Embryonic facial prominence (tissue), 1 donor: ENCODE measurements at regions not wholly inside any gene's neighbourhood (a gene's known extent, or its start where the extent isn't known, plus 50 kb on each side); places are given as distances from the start of the nearest gene placed in this dataset.

Experiments used
- DNase-seq: peaks from one replicate; pipeline ENCODE4 v3.0.0-alpha.2; 2016; ENCODE audit errors: extremely low spot score

DNA sequence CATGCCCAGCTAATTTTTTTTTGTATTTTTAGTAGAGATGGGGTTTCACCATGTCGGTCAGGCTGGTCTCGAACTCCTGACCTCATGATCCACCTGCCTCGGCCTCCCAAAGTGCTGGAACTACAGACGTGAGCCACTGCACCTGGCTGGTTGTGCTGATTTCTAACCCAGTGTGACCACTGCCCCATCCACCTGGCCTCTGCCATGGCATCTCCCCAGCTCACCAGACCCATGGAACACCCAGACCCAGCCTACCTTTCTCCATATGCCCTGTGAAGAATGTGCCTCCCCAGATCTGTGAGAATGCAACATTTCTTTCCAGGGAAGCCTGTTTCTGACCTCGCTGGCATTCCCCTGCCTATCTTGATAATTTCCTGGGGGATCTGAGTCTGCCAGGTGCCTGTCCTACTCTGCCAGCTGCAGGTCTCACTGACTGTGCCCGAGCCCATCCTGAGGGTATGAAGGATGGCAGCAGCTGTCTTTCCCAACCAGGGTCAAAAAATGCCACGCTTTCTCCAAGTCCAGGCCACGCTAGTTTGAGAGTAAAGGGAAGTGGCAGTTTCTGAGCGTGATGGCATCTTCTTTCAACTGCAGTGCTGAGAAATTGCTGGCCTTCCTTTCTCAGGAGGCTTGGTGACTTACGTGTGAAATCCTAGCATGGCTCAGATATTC, 324.4 kb upstream of the ZNF32 start:
- DNase-seq: no peak

DNA sequence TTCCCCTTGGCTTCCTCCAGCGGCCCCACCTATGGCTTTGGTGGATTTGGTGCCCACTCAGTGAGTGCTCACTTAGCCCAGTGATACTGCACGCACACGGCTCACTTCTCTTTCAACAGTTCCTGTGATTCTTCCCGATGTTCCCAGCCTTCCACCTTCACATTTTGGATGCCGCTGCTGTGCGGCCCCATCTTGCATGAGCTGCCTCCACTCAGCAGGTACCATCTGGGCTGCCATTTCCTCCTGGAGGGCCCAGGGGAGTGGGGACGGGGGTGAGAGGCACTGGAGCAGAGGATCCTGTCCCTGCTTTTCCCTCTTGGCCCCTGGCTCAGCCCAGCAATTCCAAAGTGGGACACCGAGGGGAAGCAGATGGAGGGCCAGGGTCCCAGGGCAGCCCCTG, 323.3 kb upstream of the ZNF32 start:
- no peak for DNase-seq

GRCh38 chr10:43971306-43971705, 322.6 kb upstream of the ZNF32 start:
- no peak for DNase-seq

DNA sequence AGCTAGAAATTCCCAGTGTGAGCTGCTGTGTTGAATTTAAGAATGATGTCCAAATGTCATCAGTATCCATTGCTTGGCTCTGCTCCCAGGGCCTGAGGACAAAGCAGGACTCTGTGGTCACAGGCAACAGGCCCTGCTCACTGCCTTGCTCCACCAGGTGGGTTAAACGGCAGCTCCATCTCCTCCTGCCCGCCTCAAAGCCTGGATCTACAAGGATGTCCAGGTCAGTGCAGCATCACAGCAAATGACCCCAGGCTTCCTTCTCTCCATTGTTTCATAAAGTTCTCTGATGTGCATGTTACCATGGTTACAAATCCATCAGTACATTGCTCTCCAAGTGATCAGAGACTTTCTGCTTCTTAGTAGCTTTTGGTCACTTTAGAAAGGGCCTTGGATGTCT, 322.0 kb upstream of the ZNF32 start:
- DNase-seq: no peak

- no peak for DNase-seq
These were observed 321.5 kb upstream of the ZNF32 start for GRCh38 chr10:43970018-43970698.

DNA sequence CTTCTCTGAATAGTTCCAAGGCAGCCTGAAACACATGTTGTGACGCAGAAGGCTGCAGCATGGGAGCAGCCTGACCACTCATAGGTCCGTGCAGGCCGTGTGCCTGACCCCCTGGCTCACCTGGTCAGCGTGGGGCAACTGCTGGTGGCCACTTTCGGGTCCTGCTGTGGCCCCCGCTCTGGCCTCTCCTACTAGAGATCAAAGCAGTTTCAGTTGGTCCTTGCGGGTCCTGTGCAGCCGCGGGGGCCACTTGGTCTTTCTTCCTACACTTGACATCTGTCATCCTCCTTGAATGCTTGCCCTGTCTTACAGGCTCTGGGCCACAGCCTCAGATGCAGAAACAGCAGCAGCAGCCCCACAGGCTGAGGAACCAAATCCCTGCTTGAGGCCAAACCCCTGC, 320.8 kb upstream of the ZNF32 start:
- DNase-seq: no peak

GRCh38 chr10:43968961-43969360, 320.3 kb upstream of the ZNF32 start:
- DNase-seq: no peak

DNA sequence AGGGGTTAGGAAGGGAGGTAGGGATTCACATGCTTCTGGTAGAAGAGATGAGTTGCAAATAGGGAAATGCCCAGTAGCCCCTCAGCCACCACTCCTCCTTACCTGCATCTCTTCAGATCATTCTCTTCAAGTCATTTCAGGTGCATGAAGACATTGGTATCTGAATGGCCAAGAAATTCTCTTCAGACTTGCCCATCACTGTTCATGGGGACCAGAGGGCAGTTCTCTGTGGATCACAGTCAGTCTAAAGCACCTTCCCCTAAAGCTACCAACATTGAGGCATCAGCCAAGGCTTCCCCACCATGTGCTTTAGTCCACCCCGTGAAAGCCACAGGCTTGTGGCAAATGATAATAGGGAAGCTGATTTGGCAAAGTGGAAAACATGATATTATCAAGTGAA, 319.4 kb upstream of the ZNF32 start:
- no peak for DNase-seq

- no peak for DNase-seq
These were observed 317.9 kb upstream of the ZNF32 start for GRCh38 chr10:43966571-43966965.

- no peak for DNase-seq
These were observed 317.4 kb upstream of the ZNF32 start for GRCh38 chr10:43965918-43966570.

GRCh38 chr10:43965033-43965917, 316.6 kb upstream of the ZNF32 start:
- DNase-seq: no peak

GRCh38 chr10:43964486-43964885, 315.8 kb upstream of the ZNF32 start:
- DNase-seq: no peak

DNA sequence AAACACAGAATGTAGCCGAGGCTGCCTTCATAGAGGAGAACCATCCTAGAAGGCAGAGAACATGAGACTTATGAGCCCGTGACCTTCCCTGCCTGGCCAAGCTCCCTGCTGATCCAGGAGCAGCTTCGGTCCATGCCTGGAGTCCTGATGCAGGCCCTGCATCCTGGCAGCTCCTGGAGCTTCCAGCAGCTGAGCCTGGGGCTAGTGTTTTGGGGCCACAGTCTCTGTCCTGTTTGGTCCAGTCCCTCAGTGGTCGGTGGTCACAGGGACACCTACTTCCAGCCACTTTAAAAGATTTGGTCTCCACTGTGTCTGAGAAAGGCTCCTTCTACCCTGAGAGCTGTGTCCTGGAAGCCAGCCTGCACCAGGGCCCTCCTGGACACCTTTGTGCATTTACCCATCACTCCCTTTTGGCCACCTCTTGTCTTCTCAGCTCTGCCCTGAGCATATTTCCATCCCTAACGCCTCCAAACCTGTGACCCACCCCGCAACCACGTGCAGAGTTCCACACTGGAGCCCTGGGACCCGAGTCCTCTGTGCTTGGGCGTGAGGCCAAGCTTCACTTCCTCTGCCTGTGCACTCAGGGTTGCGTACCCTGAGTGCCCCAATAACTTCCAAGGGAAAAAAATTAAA, 315.2 kb upstream of the ZNF32 start:
- DNase-seq: no peak

DNA sequence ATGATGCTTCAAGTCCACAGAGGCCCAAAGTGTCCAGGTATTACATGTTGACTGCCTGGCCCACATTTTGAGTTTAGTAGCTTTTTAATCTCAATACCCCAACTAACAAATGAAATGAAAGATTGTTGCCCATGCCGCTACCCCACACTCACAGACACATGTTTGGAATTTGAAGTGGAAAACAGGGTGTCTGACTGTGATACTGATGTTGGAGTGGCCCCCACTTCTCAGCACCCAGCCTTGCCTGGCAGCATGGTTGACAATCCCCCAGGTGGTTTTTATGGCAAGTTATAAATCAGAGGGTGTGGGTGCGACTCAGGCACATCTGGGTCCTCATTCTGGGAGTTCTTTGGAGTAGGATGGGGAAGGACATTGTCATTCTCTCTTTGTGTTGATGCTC, 314.7 kb upstream of the ZNF32 start:
- DNase-seq: no peak

- no peak for DNase-seq
These were observed 313.9 kb upstream of the ZNF32 start for GRCh38 chr10:43962346-43963191.

GRCh38 chr10:43961523-43962345, 313.1 kb upstream of the ZNF32 start:
- DNase-seq: no peak

GRCh38 chr10:43960981-43961380, 312.3 kb upstream of the ZNF32 start:
- no peak for DNase-seq

GRCh38 chr10:43960477-43960876, 311.8 kb upstream of the ZNF32 start:
- DNase-seq: no peak

GRCh38 chr10:43960135-43960415, 311.4 kb upstream of the ZNF32 start:
- DNase-seq: no peak
